GM12874 (cell line): ENCODE measurements at regions not wholly inside any gene's neighbourhood (a gene's known extent, or its start where the extent isn't known, plus 50 kb on each side); places are given as distances from the start of the nearest gene placed in this dataset.

Source experiments
- TF ChIP-seq, protein P1 (sequence below): IDR thresholded peaks from 2 replicates; pipeline ENCODE4 v1.5.1; 2011; ENCODE audit warnings: low read depth, mild to moderate bottlenecking, control low read depth, low read length, moderate library complexity; ENCODE audit not compliant: insufficient read depth

DNA sequence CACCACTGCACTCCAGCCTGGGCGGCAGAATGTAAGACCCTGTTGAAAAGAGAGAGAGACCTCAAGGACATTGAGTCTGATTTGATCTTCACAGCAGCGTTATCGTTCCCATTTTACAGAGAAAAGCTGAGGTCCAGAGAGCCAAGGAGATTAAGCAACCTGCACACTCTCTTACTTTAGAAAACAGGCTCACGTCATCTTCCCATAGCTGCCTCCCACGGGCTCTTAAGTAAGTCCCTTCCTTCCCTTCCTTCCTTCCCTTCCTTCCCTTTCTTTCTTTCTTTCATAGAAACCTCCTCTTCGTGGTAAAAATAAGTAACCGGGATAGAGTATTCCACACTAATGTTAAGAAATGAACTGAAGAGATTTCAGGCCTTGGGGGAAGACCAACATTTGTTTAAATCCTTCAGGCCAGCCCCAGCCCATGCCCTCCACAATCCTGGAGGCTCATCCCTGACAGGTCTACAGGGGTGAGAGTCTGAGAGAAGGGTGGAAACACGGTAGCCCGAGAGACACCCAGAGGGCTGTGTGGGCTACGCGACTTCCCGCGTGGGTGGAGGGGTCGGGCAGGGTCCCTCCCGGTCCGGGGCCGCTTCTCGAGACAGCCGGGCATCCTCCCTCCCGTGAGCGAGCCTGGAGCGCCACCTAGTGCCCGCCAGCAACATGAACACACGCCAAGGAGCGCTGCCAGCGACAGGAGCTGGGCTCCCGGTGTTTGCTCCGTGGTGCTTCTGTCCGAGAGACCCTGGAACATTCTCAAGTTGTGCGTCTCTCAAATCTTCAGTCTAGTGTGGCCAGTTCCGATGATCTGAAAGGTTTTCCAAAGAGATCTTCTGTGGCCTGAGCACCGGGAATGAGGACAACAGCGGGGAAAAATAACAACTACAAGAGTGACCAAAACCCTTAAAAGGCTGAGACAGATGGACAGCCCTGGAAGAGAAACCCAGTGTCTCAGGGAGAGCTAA, 160.3 kb downstream of the INO80D start:
- TF ChIP-seq, protein P1, sequence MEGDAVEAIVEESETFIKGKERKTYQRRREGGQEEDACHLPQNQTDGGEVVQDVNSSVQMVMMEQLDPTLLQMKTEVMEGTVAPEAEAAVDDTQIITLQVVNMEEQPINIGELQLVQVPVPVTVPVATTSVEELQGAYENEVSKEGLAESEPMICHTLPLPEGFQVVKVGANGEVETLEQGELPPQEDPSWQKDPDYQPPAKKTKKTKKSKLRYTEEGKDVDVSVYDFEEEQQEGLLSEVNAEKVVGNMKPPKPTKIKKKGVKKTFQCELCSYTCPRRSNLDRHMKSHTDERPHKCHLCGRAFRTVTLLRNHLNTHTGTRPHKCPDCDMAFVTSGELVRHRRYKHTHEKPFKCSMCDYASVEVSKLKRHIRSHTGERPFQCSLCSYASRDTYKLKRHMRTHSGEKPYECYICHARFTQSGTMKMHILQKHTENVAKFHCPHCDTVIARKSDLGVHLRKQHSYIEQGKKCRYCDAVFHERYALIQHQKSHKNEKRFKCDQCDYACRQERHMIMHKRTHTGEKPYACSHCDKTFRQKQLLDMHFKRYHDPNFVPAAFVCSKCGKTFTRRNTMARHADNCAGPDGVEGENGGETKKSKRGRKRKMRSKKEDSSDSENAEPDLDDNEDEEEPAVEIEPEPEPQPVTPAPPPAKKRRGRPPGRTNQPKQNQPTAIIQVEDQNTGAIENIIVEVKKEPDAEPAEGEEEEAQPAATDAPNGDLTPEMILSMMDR, result peak; percentile 96

- TF ChIP-seq, protein P1, result no peak
Measured at GRCh38 chr2:205924676-205925075, 161.3 kb downstream of the INO80D start.

DNA sequence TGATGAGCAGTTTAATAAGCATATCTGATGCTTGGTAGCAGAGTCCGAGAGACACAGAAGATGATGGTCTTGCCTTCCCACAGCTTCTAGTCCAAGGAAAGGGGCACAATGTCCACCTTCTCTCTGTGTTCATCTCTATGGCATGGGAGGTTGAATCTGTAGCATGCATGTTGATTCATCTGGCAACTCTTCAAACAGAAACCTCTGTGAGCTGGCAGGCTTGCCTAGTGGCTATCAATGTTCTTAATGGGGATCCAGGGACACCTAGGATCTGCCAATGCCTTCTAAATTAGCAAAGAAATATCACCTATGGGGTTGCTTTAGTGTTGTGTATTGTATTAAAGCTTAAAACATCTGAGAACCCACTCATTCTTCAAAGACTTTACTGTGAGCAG, 170.8 kb downstream of the INO80D start:
- TF ChIP-seq, protein P1, result no peak

DNA sequence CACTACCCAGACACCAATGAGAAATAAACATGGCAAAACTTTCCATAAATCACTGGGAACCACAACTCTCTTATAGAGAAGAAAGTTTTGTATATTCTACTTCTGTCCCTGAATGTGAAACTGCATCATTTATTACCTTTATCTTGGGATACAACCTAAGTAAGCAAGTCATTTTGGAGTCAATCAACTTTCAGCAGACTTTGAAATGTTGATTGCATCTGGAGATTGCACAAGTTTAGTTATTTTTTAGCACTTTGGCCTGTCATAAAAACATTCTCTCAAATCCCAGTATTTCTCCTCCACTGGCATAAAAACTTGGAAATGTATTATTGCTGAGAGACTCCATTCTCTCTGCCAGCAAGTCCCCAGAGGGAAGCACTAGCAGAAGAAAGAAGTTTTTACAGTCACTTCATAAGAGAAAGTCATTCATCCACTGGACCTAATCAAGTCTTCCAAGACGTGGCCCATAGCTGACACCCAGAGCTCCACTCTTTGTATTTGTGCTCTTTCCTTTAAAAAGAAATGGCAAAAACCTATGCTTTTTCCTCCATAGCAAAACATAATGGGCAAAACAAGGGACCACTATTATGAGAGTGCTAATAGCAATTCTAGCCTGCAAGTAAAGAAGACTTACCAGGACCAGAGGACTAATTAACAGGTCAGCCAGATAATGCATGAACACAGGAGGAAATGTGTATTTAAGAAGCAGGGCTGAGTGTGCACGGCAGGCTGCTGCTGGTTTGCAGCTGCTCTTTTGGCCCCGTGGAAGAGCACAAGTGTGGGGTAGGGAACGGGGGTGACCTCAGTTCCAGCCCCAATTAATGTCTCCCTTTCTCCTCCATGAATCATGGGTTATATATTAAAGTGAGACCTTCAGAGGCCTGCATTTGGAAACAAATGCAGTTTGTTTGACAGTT, 171.5 kb downstream of the INO80D start:
- TF ChIP-seq, protein P1, result no peak

- TF ChIP-seq, protein P1, result no peak
Measured at GRCh38 chr2:205913668-205914067, 172.3 kb downstream of the INO80D start.

DNA sequence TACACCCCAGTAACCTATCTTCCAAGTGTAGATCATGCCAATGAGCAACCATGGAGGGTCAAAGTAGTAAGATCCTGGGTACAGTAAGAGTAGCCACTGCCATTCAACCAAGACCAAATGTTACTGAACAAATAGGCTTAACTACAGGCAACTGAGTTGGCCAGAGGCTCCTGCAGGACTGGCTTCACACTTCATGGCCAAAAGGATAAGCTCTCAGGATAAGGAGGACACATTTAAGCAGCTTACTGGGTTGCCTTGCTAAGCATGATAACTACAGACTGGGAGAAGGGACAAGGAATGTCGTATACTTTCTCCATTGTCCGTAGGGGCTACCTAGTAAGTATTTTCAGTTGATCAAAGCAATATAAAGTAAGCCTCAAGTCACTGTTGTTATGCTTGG, 174.7 kb downstream of the INO80D start:
- TF ChIP-seq, protein P1, result no peak

- TF ChIP-seq, protein P1, result no peak
Measured at GRCh38 chr2:205909184-205909572, 176.8 kb downstream of the INO80D start.
